ENCODE measurements at regions not wholly inside any gene's neighbourhood (a gene's known extent, or its start where the extent isn't known, plus 50 kb on each side); places are given as distances from the start of the nearest gene placed in this dataset.

DNA sequence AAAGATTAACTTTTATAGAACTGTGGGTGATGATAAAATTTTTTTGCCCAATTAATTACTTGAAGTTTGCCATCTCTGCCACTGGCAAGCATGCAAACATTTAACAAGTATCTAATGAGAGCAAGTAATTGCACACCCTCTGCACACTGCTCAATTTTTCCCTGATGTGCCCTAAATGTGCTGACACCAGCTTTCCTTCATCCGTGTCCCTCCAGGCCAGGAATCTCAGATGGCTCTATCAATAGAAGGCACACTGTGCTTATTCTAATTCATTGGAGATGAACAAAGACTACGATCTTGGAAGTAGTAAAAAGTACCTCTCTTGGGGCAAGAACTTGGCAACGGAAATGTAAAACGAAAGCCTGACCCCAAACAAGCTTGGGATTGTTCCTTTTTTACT, 212.1 kb downstream of the GPR37 start:
- Histone ChIP-seq H3K23me2 (ENCODE audit: low read depth, low read length) (no peaks in the 10 kb centered on the region), H3K27me3 (replicated peaks in 1 of 4; ENCODE audit: control insufficient read depth in 3 of 4, extremely low read depth in 1 of 4, insufficient read depth in 3 of 4, low read length in 3 of 4) (no peaks in the 10 kb centered on the region), H3K79me2 (ENCODE audit: control insufficient read depth in 1 of 2, insufficient read depth in 2 of 2, low read length in 2 of 2) (no peaks in the 10 kb centered on the region), H3K18ac (ENCODE audit: extremely low read depth, low read length) (no peak overlapping the region), H3K56ac (replicated peaks; ENCODE audit: insufficient read length, low read depth, low read length) (no peak overlapping the region), H4K91ac (replicated peaks; ENCODE audit: insufficient read length, low read length) (no peak overlapping the region), H2BK5ac (ENCODE audit: low read depth, low read length) (no peak overlapping the region), H2BK12ac (ENCODE audit: low read depth, low read length) (no peak overlapping the region), H3K9me3 (ENCODE audit: insufficient read depth in 2 of 2, low read depth in 1 of 2, low read length in 1 of 2) (no peaks in the 10 kb centered on the region), H4K5ac (ENCODE audit: insufficient read length, low read depth, low read length) (no peak overlapping the region), H2BK120ac (replicated peaks; ENCODE audit: low read depth, low read length) (no peak overlapping the region), H3K79me1 (ENCODE audit: low read depth, low read length) (no peaks in the 10 kb centered on the region), H3K4me2 (ENCODE audit: insufficient read depth in 1 of 2, low read depth in 2 of 2, low read length in 2 of 2) (no peak overlapping the region), H3K23ac (ENCODE audit: insufficient read length) (no peak overlapping the region), H3K4me1 (replicated peaks in 1 of 4; ENCODE audit: control insufficient read depth in 3 of 4, insufficient read depth in 4 of 4, low read length in 3 of 4) (no peaks in the 10 kb centered on the region), H3K4ac (replicated peaks; ENCODE audit: insufficient read length, low read depth, low read length) (no peak overlapping the region), H4K8ac (ENCODE audit: extremely low read depth, insufficient read depth, low read length) (no peak overlapping the region), H2AK5ac (ENCODE audit: low read depth, low read length) (no peak overlapping the region), H4K20me1 (replicated peaks in 1 of 2; ENCODE audit: control insufficient read depth in 1 of 2, insufficient read depth in 2 of 2, low read length in 2 of 2) (no peaks in the 10 kb centered on the region), H3K14ac (ENCODE audit: insufficient read length) (no peak overlapping the region), H3K9ac (replicated peaks in 1 of 4; ENCODE audit: extremely low read depth in 1 of 4, low read depth in 3 of 4, low read length in 3 of 4) (no peak overlapping the region), H3K36me3 (ENCODE audit: control insufficient read depth in 2 of 4, insufficient read depth in 4 of 4, low read length in 3 of 4) (no peaks in the 10 kb centered on the region), H3K4me3 (ENCODE audit: extremely low read depth in 1 of 4, insufficient read depth in 2 of 4, low read depth in 3 of 4, low read length in 4 of 4) (no peak overlapping the region), H3K27ac (ENCODE audit: low read depth, low read length) (no peak overlapping the region), H2AFZ (ENCODE audit: low read length) (no peak overlapping the region), H2BK15ac (ENCODE audit: low read length) (no peak overlapping the region), H2BK20ac (ENCODE audit: low read length) (no peak overlapping the region)
- DNase-seq (ENCODE audit: low read depth in 1 of 2, low spot score in 2 of 2) (no peak), FAIRE-seq (no peak)
- 92% methylated on average over 4 of the region's 4 CpGs; no CpG with 5 or more reads in 1 of the 2 experiments for WGBS, 2 experiments (ENCODE audit: extremely low coverage in 1 of 2, insufficient coverage in 1 of 2, insufficient read length in 1 of 2, insufficient replicate concordance in 2 of 2, low coverage in 1 of 2, low lambda C conversion rate in 2 of 2, missing lambda C conversion rate in 1 of 2)
- CTCF ChIA-PET (ENCODE audit: partially characterized antibody) = no interaction called here
- POLR2A ChIA-PET (ENCODE audit: partially characterized antibody) = no interaction called here
- no peak for TF ChIP-seq SRF (IDR thresholded peaks at IDR 0.05; ENCODE audit: low read depth, low read length)
- TF ChIP-seq SIX5 (IDR thresholded peaks at IDR 0.05; ENCODE audit: low read depth, low read length) = no peak
